ENCODE measurements at regions not wholly inside any gene's neighbourhood (a gene's known extent, or its start where the extent isn't known, plus 50 kb on each side); places are given as distances from the start of the nearest gene placed in this dataset.

DNA sequence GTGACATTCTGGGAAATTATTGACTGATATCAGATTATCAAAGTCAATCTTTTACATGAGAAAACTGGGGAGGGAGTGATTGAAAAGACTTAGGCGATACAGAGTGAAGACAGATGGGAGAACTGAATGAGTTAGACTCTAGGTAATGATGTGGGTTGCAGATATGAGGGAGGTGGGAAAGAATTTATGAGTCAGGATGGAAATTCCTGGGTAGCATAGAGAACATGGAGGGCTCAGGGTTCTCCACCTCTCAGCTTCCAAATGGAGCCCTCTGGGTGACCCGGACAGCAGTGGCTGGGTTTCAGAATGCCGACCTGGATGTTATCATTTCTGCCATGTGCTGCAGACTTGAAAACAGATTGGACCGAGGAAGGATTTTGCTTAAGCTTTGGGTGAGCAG, 75.4 kb upstream of the SHB start:
- TF ChIP-seq, protein P1, sequence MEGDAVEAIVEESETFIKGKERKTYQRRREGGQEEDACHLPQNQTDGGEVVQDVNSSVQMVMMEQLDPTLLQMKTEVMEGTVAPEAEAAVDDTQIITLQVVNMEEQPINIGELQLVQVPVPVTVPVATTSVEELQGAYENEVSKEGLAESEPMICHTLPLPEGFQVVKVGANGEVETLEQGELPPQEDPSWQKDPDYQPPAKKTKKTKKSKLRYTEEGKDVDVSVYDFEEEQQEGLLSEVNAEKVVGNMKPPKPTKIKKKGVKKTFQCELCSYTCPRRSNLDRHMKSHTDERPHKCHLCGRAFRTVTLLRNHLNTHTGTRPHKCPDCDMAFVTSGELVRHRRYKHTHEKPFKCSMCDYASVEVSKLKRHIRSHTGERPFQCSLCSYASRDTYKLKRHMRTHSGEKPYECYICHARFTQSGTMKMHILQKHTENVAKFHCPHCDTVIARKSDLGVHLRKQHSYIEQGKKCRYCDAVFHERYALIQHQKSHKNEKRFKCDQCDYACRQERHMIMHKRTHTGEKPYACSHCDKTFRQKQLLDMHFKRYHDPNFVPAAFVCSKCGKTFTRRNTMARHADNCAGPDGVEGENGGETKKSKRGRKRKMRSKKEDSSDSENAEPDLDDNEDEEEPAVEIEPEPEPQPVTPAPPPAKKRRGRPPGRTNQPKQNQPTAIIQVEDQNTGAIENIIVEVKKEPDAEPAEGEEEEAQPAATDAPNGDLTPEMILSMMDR (IDR thresholded peaks at IDR 0.05): no peak
- TF ChIP-seq POLR2AphosphoS5 (IDR thresholded peaks at IDR 0.05) (no peak), POLR2A (IDR thresholded peaks at IDR 0.05) (no peak)

Data from breast epithelium (tissue), 3 donors.